ENCODE measurements at regions not wholly inside any gene's neighbourhood (a gene's known extent, or its start where the extent isn't known, plus 50 kb on each side); places are given as distances from the start of the nearest gene placed in this dataset.

- no peak for TF ChIP-seq CTCF (IDR thresholded peaks at IDR 0.05)
- no peak for TF ChIP-seq EZH2 (IDR thresholded peaks at IDR 0.05; ENCODE audit: borderline replicate concordance, insufficient read depth, low read depth, low read length, poor library complexity, severe bottlenecking)
Measured at GRCh38 chr3:95271395-95271794, 1208.5 kb downstream of the NSUN3 start.

Data from B cell (primary cell).